22Rv1 (cell line): ENCODE measurements at regions not wholly inside any gene's neighbourhood (a gene's known extent, or its start where the extent isn't known, plus 50 kb on each side); places are given as distances from the start of the nearest gene placed in this dataset.

ENCODE experiments used
- CTCF ChIP-seq: fragments of 450-650 bp; IDR thresholded peaks from 2 replicates; pipeline ENCODE4 v1.5.1; 2017; ENCODE audit warnings: mild to moderate bottlenecking
- ZFX ChIP-seq: fragments of 450-650 bp; IDR thresholded peaks from 2 replicates; pipeline ENCODE4 v1.6.1; 2017; ENCODE audit warnings: antibody characterized with exemption, borderline replicate concordance

GRCh38 chr5:84474126-84474525 lies 89.4 kb upstream of the EDIL3 start:
- TF ChIP-seq CTCF (no peak), ZFX (no peak)
